ENCODE measurements at regions not wholly inside any gene's neighbourhood (a gene's known extent, or its start where the extent isn't known, plus 50 kb on each side); places are given as distances from the start of the nearest gene placed in this dataset.
"Not testable (repeated sequence)": the region's sequence is repeated elsewhere in the genome, so short reads cannot be mapped to it uniquely, and the experiment has no call there.

GRCh38 chr6:166877906-166878305 is 78.4 kb downstream of the RNASET2 start:
- no peak for DNase-seq

- DNase-seq = no peak
These were observed 79.0 kb downstream of the RNASET2 start for GRCh38 chr6:166877349-166877748.

GRCh38 chr6:166872531-166873009 is 83.8 kb downstream of the RNASET2 start:
- no peak for DNase-seq

- DNase-seq = no peak
These were observed 85.6 kb downstream of the RNASET2 start for GRCh38 chr6:166870602-166871208.

GRCh38 chr6:166866839-166867637 is 89.3 kb downstream of the RNASET2 start:
- no peak for DNase-seq

GRCh38 chr6:166864333-166864732 is 92.0 kb downstream of the RNASET2 start:
- DNase-seq = no peak

- no peak for DNase-seq
These were observed 93.3 kb downstream of the RNASET2 start for GRCh38 chr6:166862978-166863530.

GRCh38 chr6:166862287-166862977 is 93.9 kb downstream of the RNASET2 start:
- DNase-seq = peak; percentile 45

GRCh38 chr6:166861961-166862286 is 94.4 kb downstream of the RNASET2 start:
- DNase-seq = no peak

GRCh38 chr6:166861304-166861703 is 95.0 kb downstream of the RNASET2 start:
- no peak for DNase-seq

- DNase-seq = no peak
These were observed 96.0 kb downstream of the RNASET2 start for GRCh38 chr6:166860392-166860791.

GRCh38 chr6:166855416-166855815 is 100.9 kb downstream of the RNASET2 start:
- no peak for DNase-seq

- no peak for DNase-seq
These were observed 102.7 kb downstream of the RNASET2 start for GRCh38 chr6:166853371-166854325.

- no peak for DNase-seq
These were observed 103.8 kb downstream of the RNASET2 start for GRCh38 chr6:166852451-166852975.

- no peak for DNase-seq
These were observed 104.4 kb downstream of the RNASET2 start for GRCh38 chr6:166851911-166852310.

GRCh38 chr6:166851426-166851825 is 104.9 kb downstream of the RNASET2 start:
- no peak for DNase-seq

- DNase-seq = no peak
These were observed 105.7 kb downstream of the RNASET2 start for GRCh38 chr6:166850677-166851076.

- no peak for DNase-seq
These were observed 106.6 kb downstream of the RNASET2 start for GRCh38 chr6:166849749-166850183.

- DNase-seq = no peak
These were observed 107.2 kb downstream of the RNASET2 start for GRCh38 chr6:166848979-166849748.

GRCh38 chr6:166846446-166847142 is 109.8 kb downstream of the RNASET2 start:
- DNase-seq = not testable (repeated sequence)

- no peak for DNase-seq
These were observed 113.7 kb downstream of the RNASET2 start for GRCh38 chr6:166842607-166843006.

Measured in CD4-positive, alpha-beta T cell treated with Interleukin-4 for 4 hours (primary cell).